ENCODE measurements at regions not wholly inside any gene's neighbourhood (a gene's known extent, or its start where the extent isn't known, plus 50 kb on each side); places are given as distances from the start of the nearest gene placed in this dataset.

- H3K79me1 ChIP-seq (ENCODE audit: low read depth, low read length): no peaks in the 10 kb centered on the region
- H2AFZ ChIP-seq (ENCODE audit: low read length): no peak overlapping the region
- no peak overlapping the region for H3K23ac ChIP-seq (ENCODE audit: insufficient read length)
- H2BK5ac ChIP-seq (ENCODE audit: low read depth, low read length): no peak overlapping the region
- H3K36me3 ChIP-seq (ENCODE audit: control insufficient read depth in 2 of 4, insufficient read depth in 4 of 4, low read length in 3 of 4): no peaks in the 10 kb centered on the region
- H3K4me1 ChIP-seq (replicated peaks in 1 of 4; ENCODE audit: control insufficient read depth in 3 of 4, insufficient read depth in 4 of 4, low read length in 3 of 4): no peaks in the 10 kb centered on the region
- H3K4ac ChIP-seq (replicated peaks; ENCODE audit: insufficient read length, low read depth, low read length): no peak overlapping the region
- H4K8ac ChIP-seq (ENCODE audit: extremely low read depth, insufficient read depth, low read length): no peak overlapping the region
- no peak overlapping the region for H4K91ac ChIP-seq (replicated peaks; ENCODE audit: insufficient read length, low read length)
- H3K79me2 ChIP-seq (ENCODE audit: control insufficient read depth in 1 of 2, insufficient read depth in 2 of 2, low read length in 2 of 2): no peaks in the 10 kb centered on the region
- H3K9ac ChIP-seq (replicated peaks in 1 of 4; ENCODE audit: extremely low read depth in 1 of 4, low read depth in 3 of 4, low read length in 3 of 4): no peak overlapping the region
- no peaks in the 10 kb centered on the region; the same call in 1 of the 2 replicates for H3K23me2 ChIP-seq (ENCODE audit: low read depth, low read length)
- no peak overlapping the region for H3K56ac ChIP-seq (replicated peaks; ENCODE audit: insufficient read length, low read depth, low read length)
- WGBS, 2 experiments (ENCODE audit: extremely low coverage in 1 of 2, insufficient coverage in 1 of 2, insufficient read length in 1 of 2, insufficient replicate concordance in 2 of 2, low coverage in 1 of 2, low lambda C conversion rate in 2 of 2, missing lambda C conversion rate in 1 of 2): 86% methylated on average over 1 of the region's 1 CpG; no CpG with 5 or more reads in 1 of the 2 experiments
- H3K14ac ChIP-seq (ENCODE audit: insufficient read length): no peak overlapping the region
- ChIA-PET CTCF (ENCODE audit: partially characterized antibody) (no interaction called here), POLR2A (ENCODE audit: partially characterized antibody) (no interaction called here)
- no peak overlapping the region for H2BK120ac ChIP-seq (replicated peaks; ENCODE audit: low read depth, low read length)
- DNase-seq (ENCODE audit: low read depth in 1 of 2, low spot score in 2 of 2) (no peak), FAIRE-seq (no peak)
- H2AK5ac ChIP-seq (ENCODE audit: low read depth, low read length): no peak overlapping the region
- H3K27me3 ChIP-seq (replicated peaks in 1 of 4; ENCODE audit: control insufficient read depth in 3 of 4, extremely low read depth in 1 of 4, insufficient read depth in 3 of 4, low read length in 3 of 4): no peaks in the 10 kb centered on the region
- no peak overlapping the region for H2BK12ac ChIP-seq (ENCODE audit: low read depth, low read length)
- H3K9me3 ChIP-seq (ENCODE audit: insufficient read depth in 2 of 2, low read depth in 1 of 2, low read length in 1 of 2): no peaks in the 10 kb centered on the region
- no peak overlapping the region for H2BK20ac ChIP-seq (ENCODE audit: low read length)
- no peak overlapping the region for H2BK15ac ChIP-seq (ENCODE audit: low read length)
- no peak overlapping the region for H3K18ac ChIP-seq (ENCODE audit: extremely low read depth, low read length)
- H3K4me3 ChIP-seq (ENCODE audit: extremely low read depth in 1 of 4, insufficient read depth in 2 of 4, low read depth in 3 of 4, low read length in 4 of 4): no peak overlapping the region
- no peak for TF ChIP-seq POU5F1 (IDR thresholded peaks at IDR 0.05; ENCODE audit: low read depth, low read length)
- TF ChIP-seq CTBP2 (IDR thresholded peaks at IDR 0.05; ENCODE audit: borderline replicate concordance, insufficient read depth, insufficient read length, low read length): no peak
- no peak for TF ChIP-seq CHD1 (IDR thresholded peaks at IDR 0.05; ENCODE audit: low read depth, low read length)
- TF ChIP-seq TBP (IDR thresholded peaks at IDR 0.05; ENCODE audit: low read depth, low read length): no peak
- TF ChIP-seq JUN (IDR thresholded peaks at IDR 0.05; ENCODE audit: low read depth, low read length): no peak
- no peak for TF ChIP-seq HDAC6 (IDR thresholded peaks at IDR 0.05; ENCODE audit: low read depth, low read length)
- TF ChIP-seq POLR2A (IDR thresholded peaks at IDR 0.05; ENCODE audit: control extremely low read depth in 1 of 2, low read depth in 2 of 2, low read length in 2 of 2): no peak
- no peak for TF ChIP-seq TAF7 (optimal IDR thresholded peaks at IDR 0.05; ENCODE audit: borderline replicate concordance, low read depth, low read length)
- no peak for TF ChIP-seq SIRT6 (IDR thresholded peaks at IDR 0.05; ENCODE audit: low read length)
- no peak for TF ChIP-seq MAX (IDR thresholded peaks at IDR 0.05)
- TF ChIP-seq TCF12 (IDR thresholded peaks at IDR 0.05; ENCODE audit: low read depth, low read length): no peak
- TF ChIP-seq TAF1 (IDR thresholded peaks at IDR 0.05; ENCODE audit: low read depth, low read length): no peak
- TF ChIP-seq CBX5 (IDR thresholded peaks at IDR 0.05; ENCODE audit: low read depth, low read length): no peak
- no peak for TF ChIP-seq TEAD4 (IDR thresholded peaks at IDR 0.05; ENCODE audit: low read depth, low read length)
- TF ChIP-seq CHD2 (IDR thresholded peaks at IDR 0.05; ENCODE audit: low read length): no peak
- H3K27ac ChIP-seq (ENCODE audit: low read depth, low read length): no peak overlapping the region
- H4K5ac ChIP-seq (ENCODE audit: insufficient read length, low read depth, low read length): no peak overlapping the region
- H4K20me1 ChIP-seq (replicated peaks in 1 of 2; ENCODE audit: control insufficient read depth in 1 of 2, insufficient read depth in 2 of 2, low read length in 2 of 2): no peaks in the 10 kb centered on the region
- no peak overlapping the region for H3K4me2 ChIP-seq (ENCODE audit: insufficient read depth in 1 of 2, low read depth in 2 of 2, low read length in 2 of 2)
Observed at GRCh38 chr15:95604634-95605036, 725.9 kb upstream of the NR2F2 start.

Data from H1 (cell line).